ENCODE measurements at regions not wholly inside any gene's neighbourhood (a gene's known extent, or its start where the extent isn't known, plus 50 kb on each side); places are given as distances from the start of the nearest gene placed in this dataset.

DNA sequence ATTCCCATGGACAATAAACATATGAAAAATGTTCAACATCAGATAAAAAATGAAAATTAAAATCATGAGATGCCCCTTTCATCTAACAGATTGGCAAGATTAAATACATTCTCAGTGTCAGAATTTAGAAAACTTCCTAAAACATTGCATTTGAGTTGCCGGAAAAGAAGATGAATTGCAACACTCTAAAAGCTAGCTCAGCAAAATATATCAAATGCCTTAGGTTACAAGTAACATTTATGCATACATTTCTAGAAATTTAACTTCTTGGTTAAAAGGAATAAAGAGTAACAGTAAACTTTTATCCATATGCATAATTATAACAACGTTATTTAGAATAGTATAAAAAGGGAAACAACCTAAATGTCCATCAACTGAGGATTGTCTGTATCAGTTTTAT, 239.0 kb downstream of the PMP22 start:
- no peak for DNase-seq (ENCODE audit: insufficient read length, low spot score, missing footprints)
- no peaks in the 10 kb centered on the region for H3K36me3 ChIP-seq (ENCODE audit: insufficient read depth, low read length)
- TF ChIP-seq, protein P1, sequence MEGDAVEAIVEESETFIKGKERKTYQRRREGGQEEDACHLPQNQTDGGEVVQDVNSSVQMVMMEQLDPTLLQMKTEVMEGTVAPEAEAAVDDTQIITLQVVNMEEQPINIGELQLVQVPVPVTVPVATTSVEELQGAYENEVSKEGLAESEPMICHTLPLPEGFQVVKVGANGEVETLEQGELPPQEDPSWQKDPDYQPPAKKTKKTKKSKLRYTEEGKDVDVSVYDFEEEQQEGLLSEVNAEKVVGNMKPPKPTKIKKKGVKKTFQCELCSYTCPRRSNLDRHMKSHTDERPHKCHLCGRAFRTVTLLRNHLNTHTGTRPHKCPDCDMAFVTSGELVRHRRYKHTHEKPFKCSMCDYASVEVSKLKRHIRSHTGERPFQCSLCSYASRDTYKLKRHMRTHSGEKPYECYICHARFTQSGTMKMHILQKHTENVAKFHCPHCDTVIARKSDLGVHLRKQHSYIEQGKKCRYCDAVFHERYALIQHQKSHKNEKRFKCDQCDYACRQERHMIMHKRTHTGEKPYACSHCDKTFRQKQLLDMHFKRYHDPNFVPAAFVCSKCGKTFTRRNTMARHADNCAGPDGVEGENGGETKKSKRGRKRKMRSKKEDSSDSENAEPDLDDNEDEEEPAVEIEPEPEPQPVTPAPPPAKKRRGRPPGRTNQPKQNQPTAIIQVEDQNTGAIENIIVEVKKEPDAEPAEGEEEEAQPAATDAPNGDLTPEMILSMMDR (IDR thresholded peaks at IDR 0.05; ENCODE audit: extremely low read depth, low read depth, low read length) = no peak

DNA sequence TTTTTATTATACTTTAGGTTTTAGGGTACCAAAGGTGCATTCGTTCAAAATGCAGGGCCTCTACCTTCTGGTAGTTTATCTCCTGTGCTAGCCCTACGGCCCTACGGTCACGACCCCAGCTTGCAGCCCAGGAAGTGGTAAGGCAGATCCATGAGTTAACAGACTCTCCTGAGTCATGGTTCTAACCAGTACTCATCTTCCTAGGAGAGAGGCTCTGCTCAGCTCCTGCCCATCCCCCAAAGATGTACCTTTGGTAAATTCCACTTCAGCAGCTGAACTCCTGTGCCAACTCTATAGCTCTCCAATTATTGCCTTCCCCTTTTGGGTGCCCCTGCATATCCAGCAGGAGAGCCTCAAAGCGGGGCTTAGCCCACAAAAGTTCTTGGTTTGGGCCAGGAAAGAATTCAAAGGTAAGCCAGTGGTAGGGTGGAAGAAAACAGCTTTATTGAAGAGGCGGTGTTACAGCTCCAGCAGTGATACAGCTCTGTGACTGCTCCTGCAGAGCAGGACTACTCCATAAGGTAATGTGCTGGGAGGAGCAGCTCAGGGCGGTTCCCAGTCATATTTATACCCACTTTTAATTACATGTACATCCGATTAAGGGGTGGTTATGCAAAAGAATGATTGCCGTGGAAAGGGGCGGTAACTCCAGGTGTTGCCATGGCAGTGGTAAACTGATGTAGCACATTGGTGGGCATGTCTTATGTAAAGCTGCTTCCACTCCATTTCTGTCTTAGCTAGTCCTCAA, 241.4 kb downstream of the PMP22 start:
- TF ChIP-seq, protein P1 (IDR thresholded peaks at IDR 0.05; ENCODE audit: extremely low read depth, low read depth, low read length) = no peak
- no peaks in the 10 kb centered on the region for H4K20me1 ChIP-seq (ENCODE audit: insufficient read depth, low read length)
- H3K36me3 ChIP-seq (ENCODE audit: insufficient read depth, low read length) = no peaks in the 10 kb centered on the region
- no peak overlapping the region for H3K4me2 ChIP-seq (ENCODE audit: insufficient read depth, low read length)
- H3K27ac ChIP-seq (ENCODE audit: low read depth, low read length) = no peak overlapping the region
- no peak overlapping the region for H3K4me3 ChIP-seq (ENCODE audit: insufficient read depth, low read length)
- no peaks in the 10 kb centered on the region for H3K4me1 ChIP-seq (ENCODE audit: insufficient read depth, low read length)
- no peaks in the 10 kb centered on the region for H3K79me2 ChIP-seq (ENCODE audit: insufficient read depth, low read length)
- H2AFZ ChIP-seq (ENCODE audit: low read length) = no peak overlapping the region
- no peak for DNase-seq (ENCODE audit: insufficient read length, low spot score, missing footprints)
- no peaks in the 10 kb centered on the region for H3K27me3 ChIP-seq (ENCODE audit: insufficient read depth, low read length)
- no peaks in the 10 kb centered on the region for H3K9me3 ChIP-seq (ENCODE audit: low read depth, low read length)

More for the DNA sequence above, 239.0 kb downstream of the PMP22 start:
- no peak overlapping the region for H3K4me3 ChIP-seq (ENCODE audit: insufficient read depth, low read length)
- H3K9me3 ChIP-seq (ENCODE audit: low read depth, low read length) = no peaks in the 10 kb centered on the region
- no peak overlapping the region for H3K27ac ChIP-seq (ENCODE audit: low read depth, low read length)
- no peak overlapping the region for H2AFZ ChIP-seq (ENCODE audit: low read length)
- peaks cover 4% of the 10 kb centered on the region for H3K27me3 ChIP-seq (ENCODE audit: insufficient read depth, low read length)
- no peaks in the 10 kb centered on the region for H4K20me1 ChIP-seq (ENCODE audit: insufficient read depth, low read length)
- no peaks in the 10 kb centered on the region for H3K4me1 ChIP-seq (ENCODE audit: insufficient read depth, low read length)
- no peak overlapping the region for H3K4me2 ChIP-seq (ENCODE audit: insufficient read depth, low read length)
- H3K79me2 ChIP-seq (ENCODE audit: insufficient read depth, low read length) = no peaks in the 10 kb centered on the region

DNA sequence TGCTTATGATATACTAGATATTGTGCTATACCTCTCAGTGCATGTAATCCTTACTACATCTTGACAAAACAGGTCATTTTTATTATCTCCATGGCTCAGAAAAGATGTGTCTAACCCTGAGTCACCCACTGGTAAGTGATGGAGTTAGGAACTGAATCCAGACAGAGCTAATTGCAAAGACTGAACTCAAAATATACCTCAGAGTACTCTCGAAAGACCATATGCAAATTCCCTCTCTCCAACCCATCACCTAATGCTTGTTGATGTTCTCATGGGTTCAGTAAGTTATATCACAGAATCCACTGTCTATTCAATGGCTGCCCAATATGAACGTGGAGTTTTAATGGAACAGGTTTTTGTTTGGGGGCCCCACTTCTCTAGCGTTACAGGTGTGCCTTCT, 246.0 kb downstream of the PMP22 start:
- DNase-seq (ENCODE audit: insufficient read length, low spot score, missing footprints) = no peak
- Histone ChIP-seq H3K27me3 (ENCODE audit: insufficient read depth, low read length) (no peaks in the 10 kb centered on the region), H3K27ac (ENCODE audit: low read depth, low read length) (no peak overlapping the region), H3K79me2 (ENCODE audit: insufficient read depth, low read length) (no peaks in the 10 kb centered on the region), H3K36me3 (ENCODE audit: insufficient read depth, low read length) (no peaks in the 10 kb centered on the region), H3K9me3 (ENCODE audit: low read depth, low read length) (no peaks in the 10 kb centered on the region), H2AFZ (ENCODE audit: low read length) (no peak overlapping the region), H3K4me2 (ENCODE audit: insufficient read depth, low read length) (no peak overlapping the region), H3K4me1 (ENCODE audit: insufficient read depth, low read length) (no peaks in the 10 kb centered on the region), H3K4me3 (ENCODE audit: insufficient read depth, low read length) (no peak overlapping the region), H4K20me1 (ENCODE audit: insufficient read depth, low read length) (no peaks in the 10 kb centered on the region)
- TF ChIP-seq, protein P1 (IDR thresholded peaks at IDR 0.05; ENCODE audit: extremely low read depth, low read depth, low read length) = no peak

DNA sequence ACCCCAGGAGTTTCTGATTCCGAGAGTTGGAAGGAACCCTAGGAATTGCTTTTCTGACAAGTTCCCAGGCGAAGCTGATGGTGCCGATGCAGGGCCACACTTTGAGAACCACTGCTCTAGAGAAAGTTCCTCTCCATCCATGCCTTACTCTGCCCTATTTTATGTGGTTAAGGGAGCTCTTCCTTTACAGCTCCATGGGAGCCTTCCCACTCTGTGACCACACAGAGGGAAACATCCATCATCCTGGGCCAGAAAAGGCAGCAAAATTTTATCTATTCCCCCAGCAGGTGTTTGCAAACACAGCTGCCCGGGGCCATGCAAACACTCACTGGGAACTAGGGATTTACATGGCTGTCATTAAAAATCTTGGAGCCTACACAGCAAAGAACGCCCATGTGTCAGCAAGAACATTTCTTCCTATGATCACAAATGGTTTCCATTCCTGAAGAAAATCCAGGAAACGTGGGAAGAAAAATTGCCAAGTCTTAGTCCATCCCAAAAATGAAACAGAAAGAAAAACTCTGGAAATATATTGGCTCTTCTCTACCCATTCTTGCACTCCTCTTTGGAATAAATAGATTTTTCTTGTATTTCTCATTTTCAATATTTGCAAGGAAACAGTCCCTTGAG, 252.7 kb downstream of the PMP22 start:
- Histone ChIP-seq H3K27me3 (ENCODE audit: insufficient read depth, low read length) (peaks cover 5% of the 10 kb centered on the region), H4K20me1 (ENCODE audit: insufficient read depth, low read length) (no peaks in the 10 kb centered on the region), H3K4me3 (ENCODE audit: insufficient read depth, low read length) (no peak overlapping the region), H3K4me2 (ENCODE audit: insufficient read depth, low read length) (no peak overlapping the region), H3K27ac (ENCODE audit: low read depth, low read length) (no peak overlapping the region), H3K9me3 (ENCODE audit: low read depth, low read length) (no peaks in the 10 kb centered on the region), H3K79me2 (ENCODE audit: insufficient read depth, low read length) (no peaks in the 10 kb centered on the region), H3K4me1 (ENCODE audit: insufficient read depth, low read length) (no peaks in the 10 kb centered on the region), H2AFZ (ENCODE audit: low read length) (no peak overlapping the region), H3K36me3 (ENCODE audit: insufficient read depth, low read length) (no peaks in the 10 kb centered on the region)
- DNase-seq (ENCODE audit: insufficient read length, low spot score, missing footprints) = no peak
- TF ChIP-seq, protein P1 (IDR thresholded peaks at IDR 0.05; ENCODE audit: extremely low read depth, low read depth, low read length) = no peak
